NCI-H1436 treated with DMSO at 0.1 percent for 48 hours (cell line): ENCODE measurements at regions not wholly inside any gene's neighbourhood (a gene's known extent, or its start where the extent isn't known, plus 50 kb on each side); places are given as distances from the start of the nearest gene placed in this dataset.
"Not testable (repeated sequence)": the region's sequence is repeated elsewhere in the genome, so short reads cannot be mapped to it uniquely, and the experiment has no call there.

ENCODE experiments used
- DNase-seq: peaks from one replicate; lab custom pipeline; 2025; lab: John Stamatoyannopoulos, UW

GRCh38 chr10:2246747-2247146 is 509.4 kb upstream of the ADARB2 start:
- DNase-seq = no peak

GRCh38 chr10:2245580-2245979 is 508.3 kb upstream of the ADARB2 start:
- DNase-seq = no peak

DNA sequence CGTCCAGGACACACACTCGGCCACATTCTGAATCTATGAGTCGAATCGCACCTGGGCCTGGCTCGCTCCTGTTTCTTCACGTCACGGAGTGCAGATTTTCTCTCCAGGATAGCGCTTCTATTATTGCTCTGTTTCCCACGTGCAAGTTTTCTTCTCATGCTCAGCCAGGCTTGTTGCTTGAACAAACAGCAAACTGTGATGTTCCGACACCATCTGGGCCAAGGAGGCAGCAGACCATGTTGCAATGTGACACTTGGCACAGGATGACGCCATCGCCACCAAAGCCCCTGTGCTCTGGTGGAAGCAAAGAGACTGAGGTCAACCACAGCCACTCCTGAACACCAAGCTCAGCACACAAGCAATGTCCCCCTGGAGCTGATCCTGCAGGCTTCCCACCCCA is 507.1 kb upstream of the ADARB2 start:
- DNase-seq = no peak

- DNase-seq = no peak
These were observed 499.6 kb upstream of the ADARB2 start for GRCh38 chr10:2236876-2237275.

DNA sequence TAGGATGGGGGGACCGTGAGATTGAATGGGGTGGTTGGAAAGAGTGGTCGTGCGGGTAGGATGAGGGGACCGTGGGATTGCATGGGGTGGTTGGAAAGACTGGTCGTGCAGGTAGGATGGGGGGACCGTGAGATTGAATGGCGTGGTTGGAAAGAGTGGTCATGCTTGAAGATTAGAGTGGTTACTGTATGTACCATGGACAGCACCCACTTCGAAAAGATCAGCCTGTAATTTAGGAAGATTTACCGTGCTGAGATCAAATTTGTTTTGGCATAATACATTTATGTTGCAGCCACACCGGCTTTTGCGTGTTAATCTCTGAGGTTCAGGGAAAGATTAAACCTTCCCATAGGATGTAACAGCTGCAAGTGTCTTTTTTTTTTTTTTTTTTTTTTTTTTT is 495.2 kb upstream of the ADARB2 start:
- DNase-seq = no peak

DNA sequence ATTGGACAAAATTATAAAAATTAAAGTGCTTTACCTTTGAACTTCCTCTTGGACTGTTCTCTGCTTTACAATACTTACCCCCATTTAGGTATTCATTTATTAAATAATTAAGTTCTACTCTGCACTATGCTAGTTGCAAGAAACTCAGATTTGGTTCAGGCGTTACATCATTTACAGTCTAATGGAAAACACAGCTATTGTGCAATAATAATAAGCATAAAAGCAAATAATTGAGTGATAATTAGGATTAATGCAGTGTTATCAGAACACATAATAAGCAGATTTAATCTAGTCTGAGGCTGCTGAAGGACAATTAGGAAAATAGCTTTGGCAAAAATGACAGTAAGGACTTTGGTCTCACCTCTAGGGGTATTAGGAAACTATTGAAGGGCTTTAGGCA is 493.2 kb upstream of the ADARB2 start:
- DNase-seq = no peak

GRCh38 chr10:2228320-2228901 is 491.1 kb upstream of the ADARB2 start:
- no peak for DNase-seq

DNA sequence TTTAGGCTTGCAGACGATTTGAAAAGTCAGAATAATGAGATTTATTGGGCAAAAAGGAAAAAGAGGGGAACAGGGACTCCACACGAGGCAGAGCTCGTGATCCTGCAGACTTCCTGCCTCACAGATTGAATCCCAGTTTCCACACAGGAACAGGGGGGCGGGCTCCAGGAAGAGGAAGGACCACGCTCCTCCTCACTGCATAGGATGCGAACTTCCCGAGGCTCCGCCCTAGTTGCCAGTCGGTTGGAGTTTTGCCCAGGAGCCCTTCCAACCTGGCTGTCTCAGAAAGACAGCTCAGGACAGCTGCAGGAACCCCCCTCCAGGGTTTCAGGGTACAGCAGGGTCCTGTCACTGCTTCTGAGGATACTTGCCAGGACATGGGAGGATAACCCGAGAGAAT is 488.3 kb upstream of the ADARB2 start:
- no peak for DNase-seq

DNA sequence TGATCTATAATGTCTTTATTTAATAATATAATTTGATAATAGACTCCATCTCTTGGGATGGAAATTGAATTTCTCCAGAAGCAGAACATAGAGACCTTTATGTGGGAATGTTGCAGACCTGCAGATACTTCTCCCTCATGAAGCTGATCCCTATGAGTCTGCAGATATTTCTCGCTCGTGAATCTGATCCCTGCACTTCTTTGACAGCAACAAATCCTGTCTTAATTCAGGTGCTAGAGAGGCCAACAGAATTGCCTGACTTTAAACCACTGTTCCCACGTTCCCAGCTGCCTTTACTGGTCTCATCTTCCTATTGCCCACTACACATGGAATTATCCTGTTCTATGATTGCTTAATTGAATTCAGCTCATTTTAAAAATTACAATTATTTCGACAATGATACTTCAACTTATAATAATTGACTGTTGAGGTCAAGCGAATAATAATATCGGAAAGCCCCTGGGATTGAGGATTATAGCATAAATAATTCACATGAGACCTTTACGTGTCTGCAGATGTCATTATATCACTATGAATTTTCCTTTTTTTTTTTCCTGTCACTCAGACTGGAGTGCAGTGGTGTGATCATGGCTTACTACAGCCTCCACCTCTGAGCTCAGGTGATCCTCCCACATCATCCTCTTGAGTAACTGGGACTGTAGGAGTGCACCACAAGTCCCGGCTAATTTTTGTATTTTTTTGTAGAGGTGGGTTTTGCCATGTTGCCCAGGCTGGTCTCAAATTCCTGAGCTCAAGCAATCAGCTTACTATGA is 486.4 kb upstream of the ADARB2 start:
- DNase-seq = no peak

DNA sequence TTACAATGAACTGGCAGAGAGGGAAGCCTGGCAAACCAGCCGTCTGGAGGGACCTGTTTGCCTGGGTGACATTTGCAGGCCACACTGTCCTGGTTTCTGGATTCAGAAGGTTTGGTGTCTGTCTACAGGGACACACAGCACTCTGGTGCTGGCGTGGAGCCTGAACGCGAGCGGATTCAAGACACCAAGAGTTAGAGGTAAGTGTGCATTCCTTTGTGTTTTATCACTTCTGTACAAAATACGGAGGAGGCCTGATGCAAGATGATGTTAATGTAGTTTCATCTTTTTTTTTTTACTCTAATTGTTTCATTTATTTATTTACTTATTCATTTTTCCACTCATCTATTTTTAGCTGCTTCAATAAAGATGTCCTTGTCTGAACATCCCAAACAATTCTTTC is 485.3 kb upstream of the ADARB2 start:
- DNase-seq = no peak

DNA sequence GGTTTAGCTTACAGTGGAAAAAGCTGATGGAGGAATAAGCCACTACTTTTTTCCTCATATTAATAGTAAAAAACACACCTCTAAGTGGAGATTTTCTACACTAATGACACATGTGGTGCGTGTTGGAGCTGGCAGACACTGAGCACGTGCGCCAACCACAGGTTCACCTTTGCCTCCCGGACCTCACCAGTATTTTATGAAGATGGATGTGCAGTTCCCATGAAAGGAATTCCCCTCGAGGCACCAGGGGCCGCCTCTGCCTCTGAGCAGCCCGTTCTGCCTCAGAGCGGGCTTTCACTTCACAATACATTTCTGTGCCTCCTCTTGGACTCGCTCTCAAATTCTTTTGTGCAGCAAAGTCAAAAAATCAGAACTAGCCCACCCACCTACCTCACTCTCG is 477.5 kb upstream of the ADARB2 start:
- no peak for DNase-seq

DNA sequence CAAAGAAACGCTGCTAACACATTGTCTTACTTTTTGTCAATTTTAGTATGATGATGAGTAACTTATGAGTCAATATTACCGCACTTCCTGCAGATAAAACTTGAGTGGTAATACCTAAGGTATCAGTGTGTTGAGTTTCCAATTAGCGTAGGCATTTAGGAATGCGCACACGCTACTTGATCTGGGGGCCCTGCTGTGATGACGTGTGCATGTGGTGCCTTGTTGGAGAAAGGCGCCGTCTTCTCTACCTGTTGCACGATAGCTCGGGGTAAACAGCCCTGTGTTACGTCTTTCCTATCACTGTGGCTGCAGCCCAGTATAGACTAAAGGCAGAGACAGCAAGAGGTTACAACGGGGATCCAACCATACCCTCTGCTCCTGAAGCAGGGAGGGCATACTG is 476.8 kb upstream of the ADARB2 start:
- DNase-seq = no peak

GRCh38 chr10:2212244-2212834 is 475.0 kb upstream of the ADARB2 start:
- peak; percentile 96 for DNase-seq

DNA sequence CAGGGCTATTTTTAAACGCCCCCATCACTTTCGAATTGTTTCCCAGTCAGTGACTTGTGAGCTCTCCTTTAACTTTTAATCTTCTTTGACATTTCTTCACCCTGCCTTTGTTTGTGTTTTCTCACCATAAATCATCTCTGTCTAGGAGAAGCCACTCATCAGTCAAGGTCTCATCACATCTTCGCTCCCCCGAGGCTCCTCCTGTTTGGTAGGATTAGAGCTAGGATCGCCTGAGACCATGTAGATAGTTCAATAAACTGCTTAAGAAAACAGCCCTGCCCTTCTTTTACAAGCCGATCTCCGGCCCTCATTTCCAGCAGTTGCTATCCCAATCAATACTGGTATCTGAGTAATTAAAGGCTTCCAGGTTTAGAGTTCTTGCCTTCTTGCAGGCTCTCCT is 472.8 kb upstream of the ADARB2 start:
- DNase-seq = no peak

GRCh38 chr10:2208106-2208505 is 470.8 kb upstream of the ADARB2 start:
- DNase-seq = no peak

DNA sequence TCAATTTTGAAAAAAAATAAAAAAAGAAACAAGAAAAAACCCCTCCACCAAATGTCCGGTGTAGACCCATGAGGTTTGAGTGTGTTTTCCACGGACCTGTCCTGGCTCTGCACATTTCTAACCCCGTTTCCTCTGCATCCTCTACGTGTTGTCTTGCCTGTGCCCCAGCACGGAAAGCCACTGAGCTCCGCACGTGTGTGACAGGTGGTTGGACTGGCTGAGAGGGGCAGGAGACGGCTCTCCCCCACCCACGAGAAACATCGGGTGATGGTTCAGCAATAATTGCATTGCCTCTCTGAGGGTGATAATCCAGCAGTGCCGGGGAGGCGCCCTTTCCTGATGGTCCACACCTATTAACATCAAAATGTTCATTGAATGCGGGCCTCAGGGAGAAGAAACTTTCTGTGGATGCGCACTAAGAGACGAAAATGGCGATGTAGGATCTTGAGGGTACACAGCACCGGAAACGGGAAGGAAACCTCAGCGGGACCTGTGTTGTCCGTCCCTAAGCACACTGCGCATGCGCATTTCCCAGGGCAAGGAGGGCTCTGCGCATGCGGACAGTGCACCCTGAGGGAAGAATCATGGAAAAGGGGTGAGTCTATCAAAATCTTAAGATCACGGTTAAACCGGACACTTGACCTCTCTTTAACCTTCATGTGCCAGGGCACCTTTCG is 470.1 kb upstream of the ADARB2 start:
- no peak for DNase-seq

DNA sequence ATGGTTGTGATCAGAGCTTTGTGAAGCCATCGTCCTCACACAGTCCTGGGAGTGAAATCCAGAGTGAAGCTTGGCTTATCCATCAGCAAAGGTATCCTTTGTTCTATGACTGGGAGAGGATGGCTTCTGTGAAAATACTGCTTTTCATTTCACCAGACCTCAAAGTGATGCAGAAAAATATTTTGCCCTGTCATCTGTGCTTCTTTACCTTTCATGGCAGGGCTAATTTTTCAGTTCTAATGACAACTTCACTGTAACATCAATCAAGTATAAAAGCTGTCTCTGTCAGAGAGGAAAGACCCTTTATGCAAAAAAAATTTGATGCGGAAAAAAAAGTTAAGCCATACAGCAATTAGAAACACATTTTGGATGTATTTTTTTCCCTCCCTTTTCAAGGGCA is 468.1 kb upstream of the ADARB2 start:
- DNase-seq = no peak

DNA sequence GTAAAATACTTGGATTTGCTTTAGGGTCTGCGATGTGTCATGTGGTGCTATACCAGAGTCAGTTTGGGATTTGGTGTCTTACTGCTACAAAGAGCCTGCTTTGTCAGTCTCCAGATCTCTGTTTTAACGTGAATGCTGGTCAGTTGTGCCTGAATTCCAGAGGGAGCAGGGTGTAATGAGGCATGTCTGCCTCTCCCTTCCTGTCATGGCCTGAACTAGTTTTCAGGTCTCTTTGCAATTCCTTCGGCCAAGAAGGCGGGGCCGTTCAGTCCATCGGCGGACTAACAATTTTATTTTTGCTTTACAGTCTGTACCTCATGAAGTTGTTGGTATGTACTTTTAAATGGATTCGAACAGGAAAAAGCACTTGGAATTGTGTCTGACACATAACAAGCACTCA is 465.1 kb upstream of the ADARB2 start:
- DNase-seq = no peak

DNA sequence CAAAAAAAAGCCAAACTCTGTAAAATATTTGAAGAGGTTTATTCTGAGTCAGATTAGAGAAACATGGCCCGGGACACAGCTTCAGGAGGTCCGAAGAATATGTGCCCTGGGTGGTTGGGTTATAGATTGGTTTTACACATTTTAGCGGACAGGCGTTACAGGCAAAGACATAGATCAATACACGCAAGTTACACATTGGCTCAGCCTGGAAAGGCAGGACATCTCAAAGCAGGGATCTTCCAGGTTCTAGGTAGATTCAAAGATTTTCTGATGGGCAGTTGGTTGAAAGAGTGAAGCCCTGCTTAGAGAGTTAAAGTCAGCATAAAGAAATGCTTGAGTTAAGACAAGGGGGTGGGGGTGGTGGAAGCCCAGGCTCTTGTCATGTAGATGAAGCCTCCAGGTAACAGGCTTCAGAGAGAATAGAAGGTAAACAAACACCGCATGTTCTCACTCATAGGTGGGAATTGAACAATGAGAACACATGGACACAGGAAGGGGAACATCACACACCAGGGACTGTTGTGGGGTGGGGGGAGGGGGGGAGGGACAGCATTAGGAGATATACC is 464.3 kb upstream of the ADARB2 start:
- DNase-seq = no peak

- DNase-seq = no peak
These were observed 460.3 kb upstream of the ADARB2 start for GRCh38 chr10:2197663-2198062.

DNA sequence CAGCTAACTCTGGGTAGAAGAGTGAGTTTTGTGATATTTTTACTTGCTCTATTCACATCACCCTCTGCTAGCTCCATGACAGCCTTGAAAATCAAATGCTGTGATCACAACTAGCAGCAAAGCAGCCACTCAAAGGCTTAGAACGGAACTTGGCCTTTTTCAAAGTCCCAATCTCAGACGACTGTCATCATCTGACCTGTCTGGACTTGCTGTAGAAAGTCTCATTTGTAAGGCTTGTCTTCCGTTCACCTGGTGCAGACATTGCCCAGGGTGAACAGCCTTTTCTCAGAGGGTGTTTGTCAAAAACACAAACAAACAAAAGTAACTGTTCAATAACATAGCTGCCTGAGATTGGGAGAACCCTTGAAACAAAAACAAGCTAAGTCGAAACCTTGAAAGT is 458.9 kb upstream of the ADARB2 start:
- no peak for DNase-seq

DNA sequence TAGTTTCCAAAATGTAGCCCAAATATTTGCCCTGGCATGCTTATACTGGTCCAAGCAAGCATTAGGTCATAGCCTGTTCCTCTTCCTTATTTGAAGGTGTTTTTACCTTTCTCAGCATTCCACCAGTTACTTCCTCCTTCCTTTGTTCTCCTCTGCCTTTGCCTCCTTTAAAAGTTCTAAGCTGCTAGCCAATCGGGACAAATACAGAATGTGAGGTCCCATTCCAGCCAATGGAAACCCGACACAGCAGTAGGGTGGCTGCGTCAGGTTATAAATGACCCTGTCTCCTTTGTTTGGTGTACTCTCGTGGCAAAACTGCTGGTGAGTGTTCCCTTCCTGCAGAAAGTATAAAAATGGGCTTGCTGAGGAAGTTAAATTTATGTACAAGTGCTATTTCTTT is 452.0 kb upstream of the ADARB2 start:
- not testable (repeated sequence) for DNase-seq

DNA sequence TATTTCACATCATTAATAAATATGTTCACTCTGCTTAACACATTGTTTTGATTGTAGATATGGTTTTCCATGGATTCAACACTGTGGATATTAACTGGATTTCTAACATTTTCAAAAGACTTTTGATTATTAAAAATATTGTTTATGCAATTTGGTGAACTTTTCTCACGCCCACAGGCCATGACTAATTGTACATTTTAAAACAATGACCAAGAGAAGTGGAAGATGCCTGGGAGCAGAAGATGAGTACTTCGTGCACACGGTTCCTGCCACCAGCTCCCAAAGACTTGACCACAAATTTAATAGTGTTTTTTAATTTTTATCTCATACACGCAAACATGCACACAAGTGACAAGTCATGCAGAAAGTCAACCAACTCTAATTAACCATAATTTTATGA is 451.0 kb upstream of the ADARB2 start:
- no peak for DNase-seq
